SK-N-SH treated with all-trans-retinoic acid at 6 μM for 48 hours (cell line): ENCODE measurements at regions not wholly inside any gene's neighbourhood (a gene's known extent, or its start where the extent isn't known, plus 50 kb on each side); places are given as distances from the start of the nearest gene placed in this dataset.
A peak's percentile ranks its signal among the peaks of the same experiment; 100 is the strongest.

Experiments
- ATAC-seq: fragments of 200-7000 bp; cut with Tn5 transposase; 3 replicates; pipeline ENCODE4 v1.9.1; 2020; ENCODE audit warnings: mild to moderate bottlenecking, moderate library complexity
- ARNTL ChIP-seq: fragments of 450-650 bp; formaldehyde crosslinking; IDR thresholded peaks from 2 replicates; pipeline ENCODE4 v1.5.0; 2020; ENCODE audit warnings: low read depth, mild to moderate bottlenecking, moderate library complexity, borderline replicate concordance
- BACH2 ChIP-seq: fragments of 250-450 bp; sonication (Bioruptor Pico); IDR thresholded peaks from 2 replicates; pipeline ENCODE4 v1.9.0; 2021; ENCODE audit warnings: mild to moderate bottlenecking, borderline replicate concordance
- CREB5 ChIP-seq: fragments of 250-450 bp; sonication (Bioruptor Pico); IDR thresholded peaks from 2 replicates; pipeline ENCODE4 v1.5.1; 2020; ENCODE audit warnings: low read depth, mild to moderate bottlenecking, moderate library complexity
- CSRNP3 ChIP-seq: fragments of 250-450 bp; sonication (Bioruptor Pico); IDR thresholded peaks from 2 replicates; pipeline ENCODE4 v1.5.1; 2021; ENCODE audit warnings: mild to moderate bottlenecking, moderate library complexity
- ESRRG ChIP-seq: fragments of 250-450 bp; sonication (Bioruptor Pico); IDR thresholded peaks from 2 replicates; pipeline ENCODE4 v1.6.1; 2021; ENCODE audit warnings: mild to moderate bottlenecking
- GLIS3 ChIP-seq: fragments of 250-450 bp; sonication (Bioruptor Pico); IDR thresholded peaks from 2 replicates; pipeline ENCODE4 v1.5.0; 2020; ENCODE audit warnings: mild to moderate bottlenecking, moderate library complexity
- ISL1 ChIP-seq: fragments of 250-450 bp; sonication (Bioruptor Pico); IDR thresholded peaks from 2 replicates; pipeline ENCODE4 v2.1.2; 2022; ENCODE audit warnings: mild to moderate bottlenecking, moderate library complexity
- OSR1 ChIP-seq: fragments of 250-450 bp; sonication (Bioruptor Pico); IDR thresholded peaks from 2 replicates; pipeline ENCODE4 v1.8.0; 2022; ENCODE audit warnings: moderate library complexity, mild to moderate bottlenecking, inconsistent platforms
- PATZ1 ChIP-seq: fragments of 250-450 bp; sonication (Bioruptor Pico); IDR thresholded peaks from 2 replicates; pipeline ENCODE4 v1.8.0; 2020; ENCODE audit warnings: mild to moderate bottlenecking, moderate library complexity, borderline replicate concordance
- POU6F1 ChIP-seq: fragments of 250-450 bp; sonication (Bioruptor Pico); IDR thresholded peaks from 2 replicates; pipeline ENCODE4 v1.8.0; 2021; ENCODE audit warnings: low read depth, mild to moderate bottlenecking, moderate library complexity, borderline replicate concordance
- PPARA ChIP-seq: fragments of 250-450 bp; sonication (Bioruptor Pico); IDR thresholded peaks from 2 replicates; pipeline ENCODE4 v1.5.0; 2020; ENCODE audit warnings: mild to moderate bottlenecking, borderline replicate concordance
- RARB ChIP-seq: fragments of 250-450 bp; sonication (Bioruptor Pico); IDR thresholded peaks from 2 replicates; pipeline ENCODE4 v1.8.0; 2021; ENCODE audit warnings: mild to moderate bottlenecking, moderate library complexity
- SNAI2 ChIP-seq: fragments of 250-450 bp; sonication (Bioruptor Pico); IDR thresholded peaks from 2 replicates; pipeline ENCODE4 v1.5.0; 2020; ENCODE audit warnings: mild to moderate bottlenecking, moderate library complexity
- TCF4 ChIP-seq: fragments of 250-450 bp; sonication (Bioruptor Pico); IDR thresholded peaks from 2 replicates; pipeline ENCODE4 v1.8.0; 2021; ENCODE audit warnings: mild to moderate bottlenecking, moderate library complexity, borderline replicate concordance
- TOX ChIP-seq: fragments of 250-450 bp; sonication (Bioruptor Pico); IDR thresholded peaks from 2 replicates; pipeline ENCODE4 v1.8.0; 2021; ENCODE audit warnings: mild to moderate bottlenecking, moderate library complexity, borderline replicate concordance
- ZC3H10 ChIP-seq: fragments of 250-450 bp; sonication (Bioruptor Pico); IDR thresholded peaks from 2 replicates; pipeline ENCODE4 v1.5.1; 2021; ENCODE audit warnings: mild to moderate bottlenecking, moderate library complexity
- ZFP3 ChIP-seq: fragments of 250-450 bp; sonication (Bioruptor Pico); IDR thresholded peaks from 2 replicates; pipeline ENCODE4 v1.5.0; 2020; ENCODE audit warnings: mild to moderate bottlenecking, moderate library complexity
- ZFP30 ChIP-seq: fragments of 450-650 bp; formaldehyde crosslinking; IDR thresholded peaks from 2 replicates; pipeline ENCODE4 v1.5.0; 2022; ENCODE audit warnings: mild to moderate bottlenecking, moderate library complexity
- ZNF565 ChIP-seq: fragments of 450-650 bp; formaldehyde crosslinking; conservative IDR thresholded peaks from 2 replicates; pipeline ENCODE4 v1.5.0; 2020; ENCODE audit warnings: low read depth, mild to moderate bottlenecking, moderate library complexity
- ZNF70 ChIP-seq: fragments of 450-650 bp; formaldehyde crosslinking; IDR thresholded peaks from 2 replicates; pipeline ENCODE4 v1.5.0; 2020; ENCODE audit warnings: mild to moderate bottlenecking, moderate library complexity
- ZNF8 ChIP-seq: fragments of 450-650 bp; formaldehyde crosslinking; IDR thresholded peaks from 2 replicates; pipeline ENCODE4 v1.5.0; 2020; ENCODE audit warnings: mild to moderate bottlenecking, moderate library complexity

DNA sequence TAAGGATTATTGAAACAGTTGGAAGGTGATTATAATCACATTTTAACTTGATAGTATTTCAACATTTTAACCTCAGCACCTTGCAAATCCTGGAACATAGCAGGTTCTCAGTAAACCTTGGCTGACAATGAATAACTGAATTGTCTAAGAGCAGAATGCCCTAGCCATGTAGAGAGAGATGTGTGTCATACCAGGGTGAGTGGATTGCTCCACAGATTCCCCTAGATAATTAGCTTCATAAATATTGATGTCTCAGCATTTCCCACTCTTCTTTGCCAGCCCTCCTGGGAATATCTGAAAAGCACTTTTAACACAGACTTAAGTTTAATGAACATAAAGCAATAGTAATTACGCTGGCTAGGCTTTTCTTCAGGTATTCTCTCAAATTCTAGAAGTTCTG is 363.5 kb downstream of the MAN2A1 start (continued):
- TF ChIP-seq CREB5 (CRISPR knock-in tag) (no peak), OSR1 (CRISPR knock-in tag) (no peak), ZFP30 (CRISPR knock-in tag) (no peak), ZC3H10 (CRISPR knock-in tag) (no peak), ISL1 (no peak)
- TF ChIP-seq, all 23 proteins: peak for 0

DNA sequence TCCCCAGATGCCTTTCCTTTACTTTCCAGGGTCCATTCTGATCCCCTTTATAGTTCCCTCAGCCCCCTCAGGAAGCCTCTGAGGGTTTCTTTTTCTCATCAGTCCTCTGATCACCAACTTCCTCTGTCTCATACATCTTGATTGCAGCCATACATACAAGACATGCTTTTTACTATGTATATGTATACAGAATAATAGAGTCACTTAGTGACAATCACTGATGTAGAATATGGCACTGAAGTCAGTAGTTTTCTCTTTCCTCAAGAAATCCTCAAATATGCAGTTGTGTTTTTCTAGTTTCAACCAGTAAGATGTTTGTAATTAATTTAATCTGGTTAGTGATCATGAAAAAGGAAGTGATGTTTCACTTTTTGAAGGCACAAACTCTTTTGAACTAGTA is 364.1 kb downstream of the MAN2A1 start:
- TF ChIP-seq ZFP3 (CRISPR knock-in tag) (no peak), ISL1 (no peak), ZC3H10 (CRISPR knock-in tag) (no peak), PATZ1 (no peak), PPARA (CRISPR knock-in tag) (no peak), ARNTL (no peak), ZNF565 (no peak), ZNF8 (CRISPR knock-in tag) (no peak), TCF4 (CRISPR knock-in tag) (no peak), OSR1 (CRISPR knock-in tag) (no peak), ESRRG (CRISPR knock-in tag) (no peak)
- ATAC-seq = peak; percentile 43

GRCh38 chr5:110054240-110054639 is 364.5 kb downstream of the MAN2A1 start:
- TF ChIP-seq PPARA (CRISPR knock-in tag) = no peak
- no peak for TF ChIP-seq POU6F1 (CRISPR knock-in tag)
- TF ChIP-seq PATZ1 = no peak
- no peak for TF ChIP-seq TCF4 (CRISPR knock-in tag)
- TF ChIP-seq BACH2 (CRISPR knock-in tag) = no peak
- TF ChIP-seq SNAI2 = no peak
- TF ChIP-seq OSR1 (CRISPR knock-in tag) = no peak
- TF ChIP-seq CSRNP3 (CRISPR knock-in tag) = no peak
- TF ChIP-seq ZFP3 (CRISPR knock-in tag) = no peak
- TF ChIP-seq GLIS3 = no peak
- peak; percentile 37; the same call in 1 of the 2 replicates for TF ChIP-seq ISL1
- TF ChIP-seq TOX = 0 out of 2 replicates have a peak, but pooled peaks have one; percentile 40
- no peak for TF ChIP-seq RARB (CRISPR knock-in tag)
- TF ChIP-seq ZNF8 (CRISPR knock-in tag) = no peak
- no peak for TF ChIP-seq ZNF70 (CRISPR knock-in tag)
- TF ChIP-seq CREB5 (CRISPR knock-in tag) = no peak
- no peak for TF ChIP-seq ZNF565
- no peak for TF ChIP-seq ZC3H10 (CRISPR knock-in tag)
- ATAC-seq = peak; percentile 93
